ENCODE measurements at regions not wholly inside any gene's neighbourhood (a gene's known extent, or its start where the extent isn't known, plus 50 kb on each side); places are given as distances from the start of the nearest gene placed in this dataset.

- no peak for TF ChIP-seq CTCF (IDR thresholded peaks at IDR 0.05)
- TF ChIP-seq POLR2AphosphoS5 (IDR thresholded peaks at IDR 0.05), result no peak
- no peak for TF ChIP-seq POLR2A (IDR thresholded peaks at IDR 0.05)
Observed at GRCh38 chr10:20970044-20970443, 72.9 kb upstream of the NEBL start.
